Activated CD4-positive, CD25-positive, alpha-beta regulatory T cell treated with anti-CD3 and anti-CD28 coated beads, Interleukin-2, amount 50 U/mL, for 24 hours (primary cell): ENCODE measurements at regions not wholly inside any gene's neighbourhood (a gene's known extent, or its start where the extent isn't known, plus 50 kb on each side); places are given as distances from the start of the nearest gene placed in this dataset.
"Not testable (repeated sequence)": the region's sequence is repeated elsewhere in the genome, so short reads cannot be mapped to it uniquely, and the experiment has no call there.

ENCODE experiments used
- ATAC-seq, 2 donors: fragments of 150-1000 bp; cut with Tn5 transposase; one replicate each; pipeline ENCODE4 v1.10.0; 2021; ENCODE audit warnings: mild to moderate bottlenecking in 1 of 2, moderate library complexity in 1 of 2

- no peak for ATAC-seq
Observed at GRCh38 chr20:17834804-17835203, 133.8 kb downstream of the SNX5 start.

- ATAC-seq: no peak
Observed at GRCh38 chr20:17833036-17833674, 133.4 kb downstream of the BANF2 start.

- ATAC-seq: no peak
Observed at GRCh38 chr20:17832236-17832915, 132.6 kb downstream of the BANF2 start.

GRCh38 chr20:17828598-17829144 lies 128.9 kb downstream of the BANF2 start:
- ATAC-seq: no peak

GRCh38 chr20:17827759-17828559 lies 128.2 kb downstream of the BANF2 start:
- ATAC-seq: no peak

GRCh38 chr20:17827079-17827478 lies 127.3 kb downstream of the BANF2 start:
- ATAC-seq: no peak

GRCh38 chr20:17825960-17826843 lies 126.4 kb downstream of the BANF2 start:
- peak; percentile 62 to 81 for ATAC-seq

GRCh38 chr20:17825252-17825959 lies 125.6 kb downstream of the BANF2 start:
- no peak for ATAC-seq

- no peak for ATAC-seq
Observed at GRCh38 chr20:17824676-17825251, 125.0 kb downstream of the BANF2 start.

- no peak for ATAC-seq
Observed at GRCh38 chr20:17823409-17824144, 123.8 kb downstream of the BANF2 start.

GRCh38 chr20:17822540-17823408 lies 123.0 kb downstream of the BANF2 start:
- no peak for ATAC-seq

GRCh38 chr20:17822039-17822438 lies 122.3 kb downstream of the BANF2 start:
- no peak for ATAC-seq

- not testable (repeated sequence) for ATAC-seq
Observed at GRCh38 chr20:17821606-17822005, 121.8 kb downstream of the BANF2 start.

GRCh38 chr20:17819395-17820093 lies 119.8 kb downstream of the BANF2 start:
- ATAC-seq: no peak

GRCh38 chr20:17818187-17818586 lies 118.4 kb downstream of the BANF2 start:
- no peak for ATAC-seq

GRCh38 chr20:17816804-17817587 lies 117.2 kb downstream of the BANF2 start:
- no peak for ATAC-seq

- ATAC-seq: no peak
Observed at GRCh38 chr20:17811628-17811965, 111.8 kb downstream of the BANF2 start.
